H7 (cell line): ENCODE measurements at regions not wholly inside any gene's neighbourhood (a gene's known extent, or its start where the extent isn't known, plus 50 kb on each side); places are given as distances from the start of the nearest gene placed in this dataset.
A peak's percentile ranks its signal among the peaks of the same experiment; 100 is the strongest.
"Not testable (repeated sequence)": the region's sequence is repeated elsewhere in the genome, so short reads cannot be mapped to it uniquely, and the experiment has no call there.

ENCODE experiments used
- DNase-seq: peaks from one replicate; pipeline ENCODE4 v3.0.0; 2012
- H3K27me3 ChIP-seq: 2 replicates; pipeline ENCODE4 v1.6.0; 2011; ENCODE audit warnings: mild to moderate bottlenecking, low read length; ENCODE audit not compliant: control insufficient read depth, insufficient read depth
- H3K36me3 ChIP-seq: replicated peaks from 2 replicates; pipeline ENCODE4 v1.5.1; 2011; ENCODE audit warnings: low read length; ENCODE audit not compliant: control insufficient read depth, insufficient read depth
- H3K4me3 ChIP-seq: 2 replicates; pipeline ENCODE4 v1.5.1; 2011; ENCODE audit warnings: low read depth, mild to moderate bottlenecking, control low read depth, low read length, moderate library complexity; ENCODE audit not compliant: insufficient read depth

DNA sequence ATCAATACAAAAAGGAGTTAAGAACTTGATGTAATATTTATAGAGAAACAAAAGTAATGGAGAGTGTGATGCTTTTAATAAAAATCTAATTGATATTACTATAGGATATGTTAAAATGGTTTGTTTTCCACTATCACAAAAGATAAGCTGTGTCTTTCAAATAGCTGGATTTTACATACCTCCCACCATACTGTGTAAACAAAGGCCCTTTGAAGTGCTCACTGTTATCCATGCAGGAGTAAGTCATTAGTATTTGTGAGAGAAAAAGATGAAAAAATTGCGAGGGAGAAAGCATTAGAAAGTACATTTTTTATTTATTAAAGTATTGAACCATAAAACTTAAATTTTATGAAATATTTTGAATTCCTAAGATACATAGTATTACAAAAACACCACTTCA is 733.0 kb downstream of the GRIK2 start:
- H3K27me3 ChIP-seq: no peaks in the 10 kb centered on the region
- no peak for DNase-seq
- H3K36me3 ChIP-seq: no peaks in the 10 kb centered on the region
- H3K4me3 ChIP-seq: no peak overlapping the region

GRCh38 chr6:102127253-102127652 is 733.7 kb downstream of the GRIK2 start:
- no peak overlapping the region for H3K4me3 ChIP-seq
- H3K27me3 ChIP-seq: no peaks in the 10 kb centered on the region
- DNase-seq: no peak
- no peaks in the 10 kb centered on the region for H3K36me3 ChIP-seq

- no peak for DNase-seq
- Histone ChIP-seq H3K27me3 (no peaks in the 10 kb centered on the region), H3K4me3 (no peak overlapping the region), H3K36me3 (no peaks in the 10 kb centered on the region)
Observed at GRCh38 chr6:102137859-102138258, 744.4 kb downstream of the GRIK2 start.

DNA sequence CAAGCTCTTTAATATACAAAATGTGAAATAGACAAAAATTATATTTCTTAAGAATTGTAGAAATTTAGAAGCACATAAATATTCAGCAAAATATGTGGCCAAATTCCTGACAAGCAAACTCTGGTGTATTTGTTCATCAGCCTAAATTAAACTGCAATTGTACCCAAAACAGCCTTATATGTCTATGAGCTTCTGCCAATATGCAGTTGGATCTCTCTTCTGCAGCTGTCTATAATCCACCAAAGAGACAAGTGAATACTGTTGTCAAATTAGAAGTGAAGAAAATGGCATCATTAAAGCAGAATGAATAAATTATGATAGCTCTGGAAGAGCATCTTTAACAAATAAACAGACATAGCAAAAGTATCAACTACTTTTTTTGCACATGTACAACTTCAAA is 755.7 kb downstream of the GRIK2 start:
- no peak overlapping the region for H3K4me3 ChIP-seq
- H3K27me3 ChIP-seq: no peaks in the 10 kb centered on the region
- no peak for DNase-seq
- H3K36me3 ChIP-seq: no peaks in the 10 kb centered on the region

DNA sequence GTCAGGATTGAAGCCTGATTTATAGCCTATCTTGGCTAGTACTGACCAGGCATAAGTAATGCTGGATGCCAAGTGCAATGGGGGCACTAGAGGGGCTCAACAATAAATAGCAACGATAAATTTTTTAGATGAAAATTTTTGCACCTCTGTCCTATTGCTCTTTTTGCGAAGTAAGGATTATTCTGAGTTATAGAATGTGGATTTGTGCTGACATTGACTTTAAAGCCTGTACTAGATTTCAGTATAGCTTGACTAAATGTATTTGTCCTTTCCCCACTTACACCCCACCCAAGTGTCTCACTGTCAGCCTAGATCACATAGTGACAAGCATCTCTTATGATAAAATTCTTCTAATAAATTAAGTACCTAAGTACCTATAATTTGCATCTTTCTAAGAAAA is 757.0 kb downstream of the GRIK2 start:
- H3K36me3 ChIP-seq: no peaks in the 10 kb centered on the region
- no peak for DNase-seq
- H3K27me3 ChIP-seq: no peaks in the 10 kb centered on the region
- H3K4me3 ChIP-seq: no peak overlapping the region

- H3K36me3 ChIP-seq: no peaks in the 10 kb centered on the region
- H3K4me3 ChIP-seq: no peak overlapping the region
- DNase-seq: no peak
- H3K27me3 ChIP-seq: no peaks in the 10 kb centered on the region
Observed at GRCh38 chr6:102154176-102154575, 760.7 kb downstream of the GRIK2 start.

DNA sequence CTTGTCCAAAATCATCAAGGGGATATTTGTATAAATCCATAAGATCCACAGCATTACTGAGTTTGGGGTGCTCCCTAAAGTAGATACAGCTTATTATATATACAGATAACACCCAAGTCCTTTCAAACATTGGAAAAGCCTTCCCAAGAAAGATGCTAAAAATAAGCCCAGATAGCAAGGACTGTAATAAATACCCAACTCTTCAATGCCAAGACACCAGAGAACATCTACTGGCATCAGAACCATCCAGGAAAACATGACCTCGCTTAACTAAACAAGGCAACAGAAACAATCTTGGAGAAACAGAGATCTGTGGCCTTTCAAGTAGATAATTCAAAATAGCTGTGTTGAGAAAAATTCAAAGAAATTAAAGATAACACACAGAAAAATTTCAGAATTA is 761.4 kb downstream of the GRIK2 start:
- Histone ChIP-seq H3K4me3 (no peak overlapping the region), H3K27me3 (no peaks in the 10 kb centered on the region), H3K36me3 (no peaks in the 10 kb centered on the region)
- DNase-seq: no peak

GRCh38 chr6:102169802-102170201 is 776.3 kb downstream of the GRIK2 start:
- not testable (repeated sequence) for DNase-seq, H3K27me3 ChIP-seq, H3K36me3 ChIP-seq
- peak overlapping the region; percentile 26 for H3K4me3 ChIP-seq

GRCh38 chr6:102187186-102187585 is 793.7 kb downstream of the GRIK2 start:
- no peak overlapping the region for H3K4me3 ChIP-seq
- no peaks in the 10 kb centered on the region for H3K36me3 ChIP-seq
- DNase-seq: no peak
- no peaks in the 10 kb centered on the region for H3K27me3 ChIP-seq

DNA sequence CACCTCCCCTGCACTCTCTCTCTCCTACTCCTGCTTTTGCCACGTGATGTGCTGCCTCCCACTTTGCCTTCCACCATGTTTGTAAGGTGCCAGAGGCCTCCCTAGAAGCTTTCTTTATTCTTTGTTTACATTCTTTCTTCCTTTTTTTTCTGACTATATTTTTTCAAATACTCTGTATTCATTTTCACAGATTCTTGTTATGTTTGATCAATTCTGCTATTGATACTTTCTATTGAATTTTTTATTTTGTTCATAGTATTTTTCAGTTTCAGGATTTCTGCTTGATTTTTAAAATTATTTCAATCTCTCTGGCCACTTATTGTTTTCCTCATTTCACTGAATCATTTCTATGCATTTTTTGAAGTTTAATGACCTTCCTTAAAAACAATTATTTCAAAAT is 801.8 kb downstream of the GRIK2 start:
- H3K4me3 ChIP-seq: no peak overlapping the region
- no peaks in the 10 kb centered on the region for H3K27me3 ChIP-seq
- no peak for DNase-seq
- H3K36me3 ChIP-seq: no peaks in the 10 kb centered on the region

- DNase-seq: no peak
- H3K36me3 ChIP-seq: no peaks in the 10 kb centered on the region
- H3K4me3 ChIP-seq: no peak overlapping the region
- no peaks in the 10 kb centered on the region for H3K27me3 ChIP-seq
Observed at GRCh38 chr6:102197211-102197610, 803.7 kb downstream of the GRIK2 start.

GRCh38 chr6:102204351-102204750 is 810.8 kb downstream of the GRIK2 start:
- no peak overlapping the region for H3K4me3 ChIP-seq
- no peaks in the 10 kb centered on the region for H3K36me3 ChIP-seq
- DNase-seq: no peak
- no peaks in the 10 kb centered on the region for H3K27me3 ChIP-seq

DNA sequence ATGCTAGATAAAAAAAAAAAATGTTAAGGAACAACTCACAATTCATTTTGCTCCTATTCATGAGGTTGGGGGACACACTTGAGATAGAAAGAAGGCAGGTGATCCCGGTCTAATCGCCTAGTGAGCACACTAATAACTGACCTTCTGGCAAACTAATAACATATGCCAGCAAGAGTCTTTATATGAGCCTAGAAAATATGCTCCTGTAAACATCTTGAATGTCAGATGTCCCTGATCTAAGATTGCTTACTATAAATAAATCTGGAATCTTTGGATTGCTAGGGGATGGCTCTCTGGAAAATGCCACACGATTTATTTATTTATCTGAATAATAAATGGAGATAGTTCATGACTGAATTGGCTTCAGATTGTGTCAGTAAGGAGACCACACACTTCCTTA is 821.9 kb downstream of the GRIK2 start:
- H3K27me3 ChIP-seq: no peaks in the 10 kb centered on the region
- no peak overlapping the region for H3K4me3 ChIP-seq
- DNase-seq: no peak
- H3K36me3 ChIP-seq: no peaks in the 10 kb centered on the region

DNA sequence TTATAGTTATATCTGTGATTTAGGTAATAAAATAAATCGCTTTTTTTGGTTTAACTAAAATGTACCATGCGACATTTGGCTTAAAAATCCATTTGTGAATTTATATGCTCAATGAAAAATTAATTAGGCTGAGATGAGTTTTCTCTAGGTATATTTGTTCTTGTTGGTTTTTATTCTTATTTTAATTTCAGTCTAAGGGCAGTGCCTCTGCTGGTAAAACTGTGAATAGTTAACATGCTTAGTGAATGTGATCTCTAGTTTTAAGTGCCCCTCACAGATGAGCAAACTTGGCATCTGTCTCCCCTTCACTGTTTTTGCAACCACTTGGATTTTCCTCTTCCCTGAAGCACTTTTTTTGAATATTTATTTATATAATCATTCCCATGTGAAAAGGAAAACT is 822.7 kb downstream of the GRIK2 start:
- Histone ChIP-seq H3K36me3 (no peaks in the 10 kb centered on the region), H3K27me3 (no peaks in the 10 kb centered on the region), H3K4me3 (no peak overlapping the region)
- no peak for DNase-seq

DNA sequence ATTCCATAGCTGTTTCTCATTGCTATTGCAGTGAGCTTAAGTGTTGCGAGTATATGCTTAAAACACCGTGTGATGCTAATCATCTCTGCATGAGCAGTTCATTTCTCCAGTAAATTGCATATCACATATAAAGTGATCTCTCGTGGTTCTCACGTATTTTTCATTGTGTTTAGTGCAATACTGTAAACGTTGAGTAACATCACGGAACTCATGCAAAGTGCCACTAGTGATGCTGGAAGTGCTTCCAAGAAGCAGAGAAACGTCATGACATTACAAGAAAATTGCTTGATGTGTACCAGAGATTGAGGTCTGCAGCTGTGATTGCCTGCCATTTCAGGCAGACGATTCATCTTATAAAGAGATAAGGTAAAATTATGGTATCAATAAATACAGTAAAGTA is 830.4 kb downstream of the GRIK2 start:
- H3K4me3 ChIP-seq: no peak overlapping the region
- no peaks in the 10 kb centered on the region for H3K36me3 ChIP-seq
- H3K27me3 ChIP-seq: no peaks in the 10 kb centered on the region
- DNase-seq: no peak

DNA sequence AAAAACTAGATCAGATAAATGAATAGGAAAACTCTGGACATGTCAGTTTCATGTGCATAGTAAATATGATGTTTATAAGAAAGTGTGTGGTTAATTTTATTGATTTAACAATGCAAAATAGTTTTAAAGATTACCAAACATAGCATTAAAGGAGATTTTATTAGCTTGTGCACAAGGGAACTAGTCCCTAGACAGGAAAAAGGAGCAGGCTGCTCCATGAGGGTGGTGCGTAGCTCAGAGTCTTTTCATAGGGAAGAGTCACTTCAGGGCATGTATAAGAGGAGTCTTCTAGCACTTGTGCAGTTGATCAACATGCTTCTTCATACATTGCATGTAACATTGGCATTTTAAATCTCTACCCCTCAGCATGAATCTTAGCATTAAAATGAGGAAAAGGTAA is 835.8 kb downstream of the GRIK2 start:
- peak; percentile 0 for DNase-seq
- Histone ChIP-seq H3K4me3 (no peak overlapping the region), H3K27me3 (no peaks in the 10 kb centered on the region), H3K36me3 (no peaks in the 10 kb centered on the region)
